Ovary (tissue), 7 donors: ENCODE measurements at regions not wholly inside any gene's neighbourhood (a gene's known extent, or its start where the extent isn't known, plus 50 kb on each side); places are given as distances from the start of the nearest gene placed in this dataset.

Experiments used
- DNase-seq, 5 donors: peaks; one replicate each; pipeline ENCODE4 v3.0.0-alpha.2; 2019 to 2020
- H3K27ac ChIP-seq, 2 donors: fragments of 200-600 bp; one replicate each; pipeline versions ENCODE4 v1.5.1 to v1.8.0; 2019 to 2022
- H3K27me3 ChIP-seq: fragments of 200-600 bp; one replicate; pipeline ENCODE4 v1.8.0; 2022
- H3K36me3 ChIP-seq: fragments of 200-600 bp; sonication (generic); one replicate; pipeline ENCODE4 v1.5.1; 2019
- H3K4me1 ChIP-seq: one replicate; pipeline ENCODE4 v1.8.1; 2013; ENCODE audit warnings: mild to moderate bottlenecking, moderate library complexity; ENCODE audit not compliant: insufficient read depth
- H3K4me3 ChIP-seq: fragments of 200-600 bp; sonication (generic); one replicate; pipeline ENCODE4 v1.5.1; 2017
- H3K9me3 ChIP-seq, 2 donors: fragments of 200-600 bp in 1 of 2; sonication (generic) in 1 of 2; one replicate each; pipeline versions ENCODE4 v1.5.1 to v1.8.1; 2013 to 2019; ENCODE audit warnings: mild to moderate bottlenecking in 1 of 2, moderate library complexity in 1 of 2
- CTCF ChIP-seq, 3 donors: fragments of 450-650 bp in 2 of 3; fragments of 200-600 bp in 1 of 3; IDR thresholded peaks; one replicate each; pipeline versions ENCODE4 v1.5.1 to v1.8.0; 2016 to 2022; ENCODE audit warnings: antibody characterized with exemption in 3 of 3, mild to moderate bottlenecking in 1 of 3
- EP300 ChIP-seq: sonication (generic); formaldehyde crosslinking; IDR thresholded peaks from one replicate; pipeline ENCODE4 v1.6.1; 2017; ENCODE audit warnings: antibody characterized with exemption
- POLR2A ChIP-seq: fragments of 450-650 bp; IDR thresholded peaks from one replicate; pipeline ENCODE4 v1.6.1; 2017; ENCODE audit warnings: antibody characterized with exemption, mild to moderate bottlenecking, moderate library complexity
- WGBS, 3 donors: extraction: QIAGEN DNeasy Blood & Tissue Kit in 1 of 3; methylation state at CpG; one replicate each; pipeline versions ENCODE4 v1.1.5 to v1.1.7; 2013 to 2017; 5-methylcytosine and 5-hydroxymethylcytosine counted together
- intact Hi-C, 4 donors: fragments of 100-400 bp; cut with DNase I; formaldehyde crosslinking; loops; one replicate each; pipeline versions ENCODE4 v1.11.0 to v1.15.1; 2022 to 2023
- donor health status: DM: no; HTN: no; CAD: no; lungs with moderate emphysema.
- donor health status: DM: no; HTN: no; CAD: no.
- donor health status: Bipolar disorder and iron deficiency.
- donor health status: DM: no; HTN: no; CAD: no.
- donor health status: DM: yes; HTN: yes; CAD: no.

- intact Hi-C loops = no loop called here
- H3K27me3 ChIP-seq = no peaks in the 10 kb centered on the region
These were observed 478.3 kb downstream of the KCNA4 start for GRCh38 chr11:29538339-29539036.

GRCh38 chr11:29534836-29535235, 482.0 kb downstream of the KCNA4 start:
- TF ChIP-seq CTCF (IDR thresholded peaks at IDR 0.05) (no peak), EP300 (no peak)
- Histone ChIP-seq H3K36me3 (no peaks in the 10 kb centered on the region), H3K27me3 (no peaks in the 10 kb centered on the region), H3K4me1 (no peaks in the 10 kb centered on the region), H3K9me3 (no peaks in the 10 kb centered on the region), H3K4me3 (no peak overlapping the region), H3K27ac (no peak overlapping the region)
- no peak for DNase-seq
- intact Hi-C loops = no loop called here

More at GRCh38 chr11:29538339-29539036, 478.3 kb downstream of the KCNA4 start:
- TF ChIP-seq POLR2A (no peak), CTCF (IDR thresholded peaks at IDR 0.05) (no peak), EP300 (no peak)
- Histone ChIP-seq H3K4me1 (no peaks in the 10 kb centered on the region), H3K4me3 (no peak overlapping the region), H3K27ac (no peak overlapping the region), H3K36me3 (no peaks in the 10 kb centered on the region), H3K9me3 (no peaks in the 10 kb centered on the region)
- no peak for DNase-seq

- no peak overlapping the region for H3K27ac ChIP-seq
- intact Hi-C loops = no loop called here
These were observed 485.9 kb downstream of the KCNA4 start for GRCh38 chr11:29530961-29531360.

GRCh38 chr11:29527391-29527936, 489.4 kb downstream of the KCNA4 start:
- H3K4me3 ChIP-seq = no peak overlapping the region
- no peaks in the 10 kb centered on the region for H3K36me3 ChIP-seq
- TF ChIP-seq CTCF (IDR thresholded peaks at IDR 0.05) (no peak), EP300 (no peak), POLR2A (no peak)
- no peak for DNase-seq
- H3K4me1 ChIP-seq = no peaks in the 10 kb centered on the region
- 22 to 30% (median 25%) methylated on average over 3 of the region's 3 CpGs for WGBS, 3 donors
- intact Hi-C loops = no loop called here
- H3K9me3 ChIP-seq = no peaks in the 10 kb centered on the region
- no peak overlapping the region for H3K27ac ChIP-seq
- H3K27me3 ChIP-seq = no peaks in the 10 kb centered on the region

More at GRCh38 chr11:29530961-29531360, 485.9 kb downstream of the KCNA4 start:
- Histone ChIP-seq H3K36me3 (no peaks in the 10 kb centered on the region), H3K27me3 (no peaks in the 10 kb centered on the region), H3K4me3 (no peak overlapping the region), H3K4me1 (no peaks in the 10 kb centered on the region), H3K9me3 (no peaks in the 10 kb centered on the region)
- TF ChIP-seq EP300 (no peak), CTCF (IDR thresholded peaks at IDR 0.05) (no peak)
- WGBS, 3 donors = 35 to 54% (median 39%) methylated on average over 2 of the region's 2 CpGs
- DNase-seq = no peak
